ENCODE measurements at regions not wholly inside any gene's neighbourhood (a gene's known extent, or its start where the extent isn't known, plus 50 kb on each side); places are given as distances from the start of the nearest gene placed in this dataset.

DNA sequence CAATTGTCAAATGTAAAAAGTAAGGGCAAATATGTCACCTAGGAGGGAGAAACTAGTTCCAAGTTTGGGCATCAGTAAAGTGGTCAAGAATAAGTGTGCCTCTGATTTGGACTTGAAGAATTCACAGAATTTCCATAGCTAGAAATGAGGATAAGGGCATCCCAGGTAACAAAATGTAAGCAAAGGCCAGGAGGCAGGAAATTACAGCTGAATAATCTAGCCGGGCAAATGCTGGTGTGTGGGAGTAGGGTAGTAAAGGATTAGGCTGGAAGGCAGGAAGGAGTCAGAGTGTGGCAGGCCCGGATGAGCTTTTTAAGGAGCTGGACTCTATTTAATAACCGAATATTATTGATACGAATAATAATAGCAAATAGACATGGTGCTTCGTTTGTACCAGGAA, 144.9 kb upstream of the EGFLAM start:
- DNase-seq (ENCODE audit: low spot score), result no peak
- no TSS peak for BruUV-seq (replicated peaks)
- Histone ChIP-seq H3K4me3 (ENCODE audit: low read depth, low read length, poor library complexity, severe bottlenecking) (no peak overlapping the region), H3K9me3 (ENCODE audit: low read depth, low read length, poor library complexity, severe bottlenecking) (no peaks in the 10 kb centered on the region), H3K27me3 (replicated peaks; ENCODE audit: insufficient read depth, low read depth, low read length, poor library complexity) (no peaks in the 10 kb centered on the region), H3K27ac (ENCODE audit: low read depth, low read length, poor library complexity, severe bottlenecking) (no peak overlapping the region), H3K36me3 (ENCODE audit: insufficient read depth, low read length, poor library complexity, severe bottlenecking) (no peaks in the 10 kb centered on the region), H3K4me1 (ENCODE audit: insufficient read depth, low read length, poor library complexity, severe bottlenecking) (no peaks in the 10 kb centered on the region)
- ChIA-PET POLR2A (ENCODE audit: low non-redundant PET) (no interaction called here), CTCF (no interaction called here)
- intact Hi-C loops (cut with micrococcal nuclease; ENCODE audit: unreplicated experiment), result no loop called here
- no peak for TF ChIP-seq EZH2 (IDR thresholded peaks at IDR 0.05; ENCODE audit: borderline replicate concordance, low read depth, low read length, poor library complexity, severe bottlenecking)
- TF ChIP-seq, protein P1, sequence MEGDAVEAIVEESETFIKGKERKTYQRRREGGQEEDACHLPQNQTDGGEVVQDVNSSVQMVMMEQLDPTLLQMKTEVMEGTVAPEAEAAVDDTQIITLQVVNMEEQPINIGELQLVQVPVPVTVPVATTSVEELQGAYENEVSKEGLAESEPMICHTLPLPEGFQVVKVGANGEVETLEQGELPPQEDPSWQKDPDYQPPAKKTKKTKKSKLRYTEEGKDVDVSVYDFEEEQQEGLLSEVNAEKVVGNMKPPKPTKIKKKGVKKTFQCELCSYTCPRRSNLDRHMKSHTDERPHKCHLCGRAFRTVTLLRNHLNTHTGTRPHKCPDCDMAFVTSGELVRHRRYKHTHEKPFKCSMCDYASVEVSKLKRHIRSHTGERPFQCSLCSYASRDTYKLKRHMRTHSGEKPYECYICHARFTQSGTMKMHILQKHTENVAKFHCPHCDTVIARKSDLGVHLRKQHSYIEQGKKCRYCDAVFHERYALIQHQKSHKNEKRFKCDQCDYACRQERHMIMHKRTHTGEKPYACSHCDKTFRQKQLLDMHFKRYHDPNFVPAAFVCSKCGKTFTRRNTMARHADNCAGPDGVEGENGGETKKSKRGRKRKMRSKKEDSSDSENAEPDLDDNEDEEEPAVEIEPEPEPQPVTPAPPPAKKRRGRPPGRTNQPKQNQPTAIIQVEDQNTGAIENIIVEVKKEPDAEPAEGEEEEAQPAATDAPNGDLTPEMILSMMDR (conservative IDR thresholded peaks at IDR 0.05; ENCODE audit: low read depth, low read length), result no peak

DNA sequence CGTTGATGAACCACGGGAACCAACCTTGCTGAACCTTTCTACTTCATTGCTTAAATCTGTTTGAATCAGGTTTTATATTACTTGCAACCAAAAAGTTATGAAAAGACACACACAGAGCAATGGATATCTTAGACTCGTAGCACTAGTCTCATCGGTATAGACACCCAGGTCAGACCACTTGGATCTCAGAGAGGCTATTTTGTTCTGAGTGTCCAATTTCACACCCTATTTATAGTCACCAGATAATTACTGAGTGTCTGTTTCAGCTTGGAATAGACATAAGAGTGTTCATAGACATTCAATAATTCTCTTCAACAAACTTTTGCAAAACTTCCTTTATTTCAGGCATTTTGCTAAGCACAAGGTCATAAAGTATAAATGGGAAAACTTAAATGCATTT, 145.4 kb upstream of the EGFLAM start:
- Histone ChIP-seq H3K36me3 (ENCODE audit: insufficient read depth, low read length, poor library complexity, severe bottlenecking) (no peaks in the 10 kb centered on the region), H3K27ac (ENCODE audit: low read depth, low read length, poor library complexity, severe bottlenecking) (no peak overlapping the region), H3K9me3 (ENCODE audit: low read depth, low read length, poor library complexity, severe bottlenecking) (no peaks in the 10 kb centered on the region), H3K27me3 (replicated peaks; ENCODE audit: insufficient read depth, low read depth, low read length, poor library complexity) (no peaks in the 10 kb centered on the region), H3K4me1 (ENCODE audit: insufficient read depth, low read length, poor library complexity, severe bottlenecking) (no peaks in the 10 kb centered on the region), H3K4me3 (ENCODE audit: low read depth, low read length, poor library complexity, severe bottlenecking) (no peak overlapping the region)
- CTCF ChIA-PET, result no interaction called here
- intact Hi-C loops (cut with micrococcal nuclease; ENCODE audit: unreplicated experiment), result no loop called here
- DNase-seq (ENCODE audit: low spot score), result no peak
- TF ChIP-seq EZH2 (IDR thresholded peaks at IDR 0.05; ENCODE audit: borderline replicate concordance, low read depth, low read length, poor library complexity, severe bottlenecking), result no peak
- TF ChIP-seq, protein P1 (conservative IDR thresholded peaks at IDR 0.05; ENCODE audit: low read depth, low read length), result no peak
- POLR2A ChIA-PET (ENCODE audit: low non-redundant PET), result no interaction called here
- no TSS peak for BruUV-seq (replicated peaks)

DNA sequence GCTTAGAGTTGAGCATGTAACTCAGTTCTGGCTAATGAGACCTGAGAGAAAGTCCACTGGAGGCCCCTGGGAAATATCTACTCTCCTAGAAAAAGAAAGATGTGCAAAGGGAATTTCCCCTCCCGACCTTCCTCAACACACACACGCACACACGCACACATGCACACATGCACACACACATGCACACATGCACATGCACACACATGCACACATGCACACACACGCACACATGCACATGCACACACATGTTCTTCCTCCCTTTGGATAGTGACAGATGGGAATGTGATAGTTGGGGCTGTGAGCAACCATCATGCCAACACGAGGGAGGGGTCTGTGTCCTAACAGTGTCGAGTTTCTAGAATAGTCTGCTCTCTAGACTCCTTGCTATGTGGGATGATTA, 148.2 kb upstream of the EGFLAM start:
- no peak overlapping the region for H3K27ac ChIP-seq (ENCODE audit: low read depth, low read length, poor library complexity, severe bottlenecking)
- H3K9me3 ChIP-seq (ENCODE audit: low read depth, low read length, poor library complexity, severe bottlenecking), result no peaks in the 10 kb centered on the region
- TF ChIP-seq EZH2 (IDR thresholded peaks at IDR 0.05; ENCODE audit: borderline replicate concordance, low read depth, low read length, poor library complexity, severe bottlenecking), result no peak
- TF ChIP-seq, protein P1 (conservative IDR thresholded peaks at IDR 0.05; ENCODE audit: low read depth, low read length), result no peak
- no peaks in the 10 kb centered on the region for H3K27me3 ChIP-seq (replicated peaks; ENCODE audit: insufficient read depth, low read depth, low read length, poor library complexity)
- H3K4me1 ChIP-seq (ENCODE audit: insufficient read depth, low read length, poor library complexity, severe bottlenecking), result no peaks in the 10 kb centered on the region
- no peak overlapping the region for H3K4me3 ChIP-seq (ENCODE audit: low read depth, low read length, poor library complexity, severe bottlenecking)
- BruUV-seq (replicated peaks), result no TSS peak
- H3K36me3 ChIP-seq (ENCODE audit: insufficient read depth, low read length, poor library complexity, severe bottlenecking), result no peaks in the 10 kb centered on the region
- DNase-seq (ENCODE audit: low spot score), result no peak
- ChIA-PET POLR2A (ENCODE audit: low non-redundant PET) (no interaction called here), CTCF (no interaction called here)
- intact Hi-C loops (cut with micrococcal nuclease; ENCODE audit: unreplicated experiment), result no loop called here
